ENCODE measurements at regions not wholly inside any gene's neighbourhood (a gene's known extent, or its start where the extent isn't known, plus 50 kb on each side); places are given as distances from the start of the nearest gene placed in this dataset.

- TF ChIP-seq, protein P1, sequence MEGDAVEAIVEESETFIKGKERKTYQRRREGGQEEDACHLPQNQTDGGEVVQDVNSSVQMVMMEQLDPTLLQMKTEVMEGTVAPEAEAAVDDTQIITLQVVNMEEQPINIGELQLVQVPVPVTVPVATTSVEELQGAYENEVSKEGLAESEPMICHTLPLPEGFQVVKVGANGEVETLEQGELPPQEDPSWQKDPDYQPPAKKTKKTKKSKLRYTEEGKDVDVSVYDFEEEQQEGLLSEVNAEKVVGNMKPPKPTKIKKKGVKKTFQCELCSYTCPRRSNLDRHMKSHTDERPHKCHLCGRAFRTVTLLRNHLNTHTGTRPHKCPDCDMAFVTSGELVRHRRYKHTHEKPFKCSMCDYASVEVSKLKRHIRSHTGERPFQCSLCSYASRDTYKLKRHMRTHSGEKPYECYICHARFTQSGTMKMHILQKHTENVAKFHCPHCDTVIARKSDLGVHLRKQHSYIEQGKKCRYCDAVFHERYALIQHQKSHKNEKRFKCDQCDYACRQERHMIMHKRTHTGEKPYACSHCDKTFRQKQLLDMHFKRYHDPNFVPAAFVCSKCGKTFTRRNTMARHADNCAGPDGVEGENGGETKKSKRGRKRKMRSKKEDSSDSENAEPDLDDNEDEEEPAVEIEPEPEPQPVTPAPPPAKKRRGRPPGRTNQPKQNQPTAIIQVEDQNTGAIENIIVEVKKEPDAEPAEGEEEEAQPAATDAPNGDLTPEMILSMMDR (IDR thresholded peaks at IDR 0.05; ENCODE audit: low read length): no peak
- no peak for TF ChIP-seq EZH2 (IDR thresholded peaks at IDR 0.05; ENCODE audit: borderline replicate concordance, low read length)
These were observed 264.9 kb downstream of the EBLN2 start for GRCh38 chr3:73326396-73326795.
